GM23248 (cell line): ENCODE measurements at regions not wholly inside any gene's neighbourhood (a gene's known extent, or its start where the extent isn't known, plus 50 kb on each side); places are given as distances from the start of the nearest gene placed in this dataset.

Experiments
- EZH2 ChIP-seq: fragments of 200-600 bp; sonication (generic); IDR thresholded peaks from 2 replicates; pipeline ENCODE4 v1.6.1; 2018; ENCODE audit warnings: antibody characterized with exemption, mild to moderate bottlenecking; ENCODE audit not compliant: insufficient read depth, poor library complexity, severe bottlenecking
- EZH2phosphoT487 ChIP-seq: fragments of 200-600 bp; sonication (generic); IDR thresholded peaks from 2 replicates; pipeline ENCODE4 v1.6.1; 2018; ENCODE audit warnings: antibody characterized with exemption, moderate library complexity, mild to moderate bottlenecking, low read depth; ENCODE audit not compliant: insufficient read depth

- TF ChIP-seq EZH2phosphoT487: no peak
- no peak for TF ChIP-seq EZH2
Observed at GRCh38 chr12:91567100-91567485, 384.5 kb upstream of the DCN start.
